Fibroblast of villous mesenchyme (primary cell): ENCODE measurements at regions not wholly inside any gene's neighbourhood (a gene's known extent, or its start where the extent isn't known, plus 50 kb on each side); places are given as distances from the start of the nearest gene placed in this dataset.
A peak's percentile ranks its signal among the peaks of the same experiment; 100 is the strongest.

ENCODE experiments used
- DNase-seq: peaks from one replicate; pipeline ENCODE4 v3.0.0-alpha.2; 2010; ENCODE audit warnings: low read depth
- H3K4me3 ChIP-seq: 2 replicates; pipeline ENCODE4 v1.5.1; 2011; ENCODE audit warnings: low read depth, mild to moderate bottlenecking, low read length
- CTCF ChIP-seq: IDR thresholded peaks from 2 replicates; pipeline ENCODE4 v1.5.1; 2012; ENCODE audit warnings: low read depth, mild to moderate bottlenecking, low read length; ENCODE audit not compliant: insufficient read depth

- no peak for TF ChIP-seq CTCF
- no peak overlapping the region for H3K4me3 ChIP-seq
- peak; percentile 58 for DNase-seq
Observed at GRCh38 chr7:81887098-81888090, 117.5 kb upstream of the HGF start.

GRCh38 chr7:81886211-81886764, 116.4 kb upstream of the HGF start:
- DNase-seq, result no peak
- no peak overlapping the region for H3K4me3 ChIP-seq
- no peak for TF ChIP-seq CTCF

- no peak for DNase-seq
- no peak for TF ChIP-seq CTCF
- H3K4me3 ChIP-seq, result no peak overlapping the region
Observed at GRCh38 chr7:81884817-81885216, 115.0 kb upstream of the HGF start.

DNA sequence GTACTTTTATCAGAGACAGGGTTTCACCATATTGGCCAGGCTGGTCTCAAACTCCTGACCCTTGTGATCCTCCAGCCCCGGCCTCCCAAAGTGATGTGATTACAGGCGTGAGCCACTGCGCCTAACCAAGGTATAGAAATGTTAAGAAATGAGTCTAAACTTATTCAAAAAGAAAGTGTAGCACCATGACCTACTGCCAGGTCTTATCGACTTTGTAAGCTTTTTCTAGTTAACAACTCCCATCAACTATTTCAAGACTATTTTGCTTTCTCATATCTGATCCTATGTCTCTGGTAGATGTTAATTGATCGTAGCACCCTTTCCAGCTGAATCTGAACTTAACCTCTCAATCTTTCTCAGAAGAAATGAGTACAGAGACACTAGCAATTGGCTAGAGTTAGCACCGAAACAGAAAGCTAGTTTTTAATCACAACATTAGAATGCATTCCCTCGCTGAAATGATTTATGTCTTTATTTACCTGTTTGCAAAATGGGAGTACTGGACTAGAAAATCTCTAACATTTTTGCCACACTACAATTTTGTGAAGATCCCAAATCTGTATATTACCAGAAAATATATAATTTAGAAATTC, 114.0 kb upstream of the HGF start:
- no peak for DNase-seq
- TF ChIP-seq CTCF, result no peak

GRCh38 chr7:81882086-81882485, 112.2 kb upstream of the HGF start:
- no peak overlapping the region for H3K4me3 ChIP-seq

More for the DNA sequence above, 114.0 kb upstream of the HGF start:
- no peak overlapping the region for H3K4me3 ChIP-seq

DNA sequence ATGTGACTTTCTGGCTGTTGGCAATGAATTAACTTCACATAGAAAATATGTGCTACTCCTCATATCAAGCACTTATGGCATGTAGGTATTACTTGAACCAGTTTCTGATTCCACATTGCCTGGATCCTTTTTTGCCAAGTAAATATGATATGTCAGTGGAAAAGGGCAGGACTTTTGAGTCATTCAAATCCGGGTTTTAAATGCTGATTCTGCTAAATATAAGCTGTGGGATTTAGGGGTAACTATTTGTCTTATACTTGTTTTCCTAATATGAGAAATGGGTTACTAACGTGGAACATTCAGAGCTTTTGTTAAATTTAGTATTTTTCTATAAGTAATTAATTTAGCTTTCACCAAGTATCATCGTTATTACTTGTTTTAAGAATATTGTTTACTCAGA, 108.0 kb upstream of the HGF start:
- no peak for TF ChIP-seq CTCF
- no peak for DNase-seq
- no peak overlapping the region for H3K4me3 ChIP-seq

More at GRCh38 chr7:81882086-81882485, 112.2 kb upstream of the HGF start:
- peak; percentile 72 for DNase-seq
- no peak for TF ChIP-seq CTCF
